GM23248 (cell line): ENCODE measurements at regions not wholly inside any gene's neighbourhood (a gene's known extent, or its start where the extent isn't known, plus 50 kb on each side); places are given as distances from the start of the nearest gene placed in this dataset.

Experiments used
- EZH2 ChIP-seq: fragments of 200-600 bp; sonication (generic); IDR thresholded peaks from 2 replicates; pipeline ENCODE4 v1.6.1; 2018; ENCODE audit warnings: antibody characterized with exemption, mild to moderate bottlenecking; ENCODE audit not compliant: insufficient read depth, poor library complexity, severe bottlenecking
- EZH2phosphoT487 ChIP-seq: fragments of 200-600 bp; sonication (generic); IDR thresholded peaks from 2 replicates; pipeline ENCODE4 v1.6.1; 2018; ENCODE audit warnings: antibody characterized with exemption, moderate library complexity, mild to moderate bottlenecking, low read depth; ENCODE audit not compliant: insufficient read depth

DNA sequence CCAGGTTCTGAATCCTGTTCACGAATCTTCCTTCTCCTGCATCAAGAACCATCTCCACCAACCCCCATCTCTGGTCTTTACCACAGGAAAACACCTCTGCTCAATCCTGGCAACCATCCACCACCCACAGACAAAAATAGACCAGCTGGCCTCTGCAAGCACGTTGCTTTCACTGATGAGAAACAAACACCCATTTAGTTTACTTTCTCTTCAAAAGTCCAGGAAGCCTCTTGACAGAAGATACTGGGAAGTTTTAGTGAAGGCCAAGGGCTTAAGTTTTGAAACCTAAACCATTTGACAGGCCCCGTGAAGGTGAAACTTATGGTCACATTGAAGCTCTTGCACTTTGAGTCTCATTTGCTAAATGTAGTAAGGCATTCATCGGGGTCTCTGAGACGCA, 122.6 kb upstream of the PPP2R5A start:
- TF ChIP-seq EZH2phosphoT487 (no peak), EZH2 (no peak)
